Uterus (tissue), 2 donors: ENCODE measurements at regions not wholly inside any gene's neighbourhood (a gene's known extent, or its start where the extent isn't known, plus 50 kb on each side); places are given as distances from the start of the nearest gene placed in this dataset.

Experiments used
- POLR2A ChIP-seq, 2 donors: fragments of 450-650 bp; IDR thresholded peaks; one replicate each; pipeline ENCODE4 v1.6.1; 2016; ENCODE audit warnings: antibody characterized with exemption in 2 of 2, mild to moderate bottlenecking in 1 of 2, moderate library complexity in 1 of 2
- TF ChIP-seq, protein P1 (sequence below), 4 experiments: fragments of 200-600 bp in 2 of 4; fragments of 450-650 bp in 2 of 4; sonication (generic) in 2 of 4; IDR thresholded peaks; one replicate each; pipeline ENCODE4 v1.5.1; 2016 to 2019; ENCODE audit warnings: antibody characterized with exemption in 4 of 4, mild to moderate bottlenecking in 2 of 4, moderate library complexity in 1 of 4

DNA sequence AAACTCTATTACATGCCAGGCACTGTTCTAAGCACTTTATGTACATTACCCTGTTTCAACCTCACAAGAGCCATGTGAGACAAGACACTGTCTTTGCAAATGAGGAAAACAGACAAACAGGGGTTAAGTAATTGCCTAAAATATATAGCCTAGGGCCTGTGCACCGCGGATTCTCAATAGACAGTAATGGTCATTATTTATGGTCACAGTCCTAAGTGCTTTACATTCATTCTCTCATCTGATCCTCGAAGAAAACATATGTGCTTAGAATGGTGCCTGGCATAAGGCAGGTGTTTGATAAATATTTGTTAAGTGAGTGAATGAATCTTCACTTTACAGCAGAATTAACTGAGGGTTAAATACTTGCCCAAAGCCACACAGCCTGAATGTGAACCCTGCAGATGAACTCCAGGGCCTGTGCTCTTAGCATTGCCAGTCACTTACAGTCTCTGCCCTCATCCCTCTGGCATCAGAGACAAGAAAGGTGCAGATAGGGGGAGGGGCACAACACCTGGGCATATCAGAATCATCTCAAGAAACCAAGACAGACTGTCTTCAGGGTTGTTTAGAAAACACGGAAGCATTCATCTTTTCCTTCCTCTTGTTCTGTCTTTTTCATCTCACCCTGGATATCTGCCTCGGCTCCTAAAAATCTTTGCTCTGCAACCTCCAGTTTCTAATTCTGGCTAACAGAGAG lies 92.8 kb upstream of the SASH1 start:
- TF ChIP-seq, protein P1, sequence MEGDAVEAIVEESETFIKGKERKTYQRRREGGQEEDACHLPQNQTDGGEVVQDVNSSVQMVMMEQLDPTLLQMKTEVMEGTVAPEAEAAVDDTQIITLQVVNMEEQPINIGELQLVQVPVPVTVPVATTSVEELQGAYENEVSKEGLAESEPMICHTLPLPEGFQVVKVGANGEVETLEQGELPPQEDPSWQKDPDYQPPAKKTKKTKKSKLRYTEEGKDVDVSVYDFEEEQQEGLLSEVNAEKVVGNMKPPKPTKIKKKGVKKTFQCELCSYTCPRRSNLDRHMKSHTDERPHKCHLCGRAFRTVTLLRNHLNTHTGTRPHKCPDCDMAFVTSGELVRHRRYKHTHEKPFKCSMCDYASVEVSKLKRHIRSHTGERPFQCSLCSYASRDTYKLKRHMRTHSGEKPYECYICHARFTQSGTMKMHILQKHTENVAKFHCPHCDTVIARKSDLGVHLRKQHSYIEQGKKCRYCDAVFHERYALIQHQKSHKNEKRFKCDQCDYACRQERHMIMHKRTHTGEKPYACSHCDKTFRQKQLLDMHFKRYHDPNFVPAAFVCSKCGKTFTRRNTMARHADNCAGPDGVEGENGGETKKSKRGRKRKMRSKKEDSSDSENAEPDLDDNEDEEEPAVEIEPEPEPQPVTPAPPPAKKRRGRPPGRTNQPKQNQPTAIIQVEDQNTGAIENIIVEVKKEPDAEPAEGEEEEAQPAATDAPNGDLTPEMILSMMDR (IDR thresholded peaks at IDR 0.05), result no peak
- no peak for TF ChIP-seq POLR2A (IDR thresholded peaks at IDR 0.05)
